HEK293T (cell line): ENCODE measurements at regions not wholly inside any gene's neighbourhood (a gene's known extent, or its start where the extent isn't known, plus 50 kb on each side); places are given as distances from the start of the nearest gene placed in this dataset.

ENCODE experiments used
- ELF4 ChIP-seq: fragments of 450-650 bp; IDR thresholded peaks from 2 replicates; pipeline ENCODE4 v1.6.1; 2017; ENCODE audit warnings: antibody characterized with exemption
- FOXK2 ChIP-seq: fragments of 450-650 bp; IDR thresholded peaks from 2 replicates; pipeline ENCODE4 v1.6.1; 2016; ENCODE audit warnings: mild to moderate bottlenecking
- TARDBP ChIP-seq: fragments of 450-650 bp; IDR thresholded peaks from 2 replicates; pipeline ENCODE4 v1.6.1; 2016

- TF ChIP-seq TARDBP (no peak), ELF4 (no peak), FOXK2 (no peak)
Observed at GRCh38 chr2:146978577-146979555, 866.0 kb upstream of the ACVR2A start.
